GM12878 (cell line): ENCODE measurements at regions not wholly inside any gene's neighbourhood (a gene's known extent, or its start where the extent isn't known, plus 50 kb on each side); places are given as distances from the start of the nearest gene placed in this dataset.

Experiments used
- E4F1 ChIP-seq: fragments of 450-650 bp; IDR thresholded peaks from 2 replicates; pipeline ENCODE4 v1.6.1; 2018; ENCODE audit warnings: borderline replicate concordance, mild to moderate bottlenecking; ENCODE audit not compliant: partially characterized antibody
- HSF1 ChIP-seq: fragments of 150-350 bp; IDR thresholded peaks from 2 replicates; pipeline ENCODE4 v1.6.1; 2014; ENCODE audit warnings: mild to moderate bottlenecking, low read depth, low read length
- IRF4 ChIP-seq: IDR thresholded peaks from 2 replicates; pipeline ENCODE4 v1.6.1; 2011; ENCODE audit warnings: low read depth, low read length
- MYB ChIP-seq: fragments of 150-350 bp; IDR thresholded peaks from 2 replicates; pipeline ENCODE4 v1.6.1; 2014; ENCODE audit warnings: mild to moderate bottlenecking, low read depth, low read length, borderline replicate concordance
- NFIC ChIP-seq: IDR thresholded peaks from 2 replicates; pipeline ENCODE4 v1.6.1; 2012; ENCODE audit warnings: low read depth, mild to moderate bottlenecking, inconsistent platforms, low read length, moderate library complexity
- RELB ChIP-seq: fragments of 450-650 bp; IDR thresholded peaks from 2 replicates; pipeline ENCODE4 v1.6.1; 2017; ENCODE audit warnings: low read depth, mild to moderate bottlenecking, moderate library complexity
- TCF7 ChIP-seq: IDR thresholded peaks from 2 replicates; pipeline ENCODE4 v1.6.1; 2014; ENCODE audit warnings: antibody characterized with exemption, borderline replicate concordance
- ZBTB11 ChIP-seq: fragments of 450-650 bp; formaldehyde crosslinking; IDR thresholded peaks from 2 replicates; pipeline ENCODE4 v1.5.0; 2022; ENCODE audit warnings: mild to moderate bottlenecking, missing genetic modification characterization

- no peak for TF ChIP-seq E4F1
- no peak for TF ChIP-seq MYB
- no peak for TF ChIP-seq RELB
- TF ChIP-seq NFIC = peak; percentile 79
- no peak for TF ChIP-seq ZBTB11 (CRISPR knock-in tag)
- TF ChIP-seq HSF1 = no peak
- peak; percentile 46; the same call in 1 of the 2 replicates for TF ChIP-seq TCF7
- TF ChIP-seq IRF4 = peak; percentile 79; the same call in 1 of the 2 replicates
These were observed 184.4 kb upstream of the CASK start (continued) for GRCh38 chrX:42107495-42108488.
